Stimulated activated CD8-positive, alpha-beta memory T cell treated with anti-CD3 and anti-CD28 coated beads, Interleukin-7, amount 100 ng/mL, for 48 hours (primary cell): ENCODE measurements at regions not wholly inside any gene's neighbourhood (a gene's known extent, or its start where the extent isn't known, plus 50 kb on each side); places are given as distances from the start of the nearest gene placed in this dataset.
"Not testable (repeated sequence)": the region's sequence is repeated elsewhere in the genome, so short reads cannot be mapped to it uniquely, and the experiment has no call there.

ENCODE experiments used
- DNase-seq, 2 donors: peaks; one replicate each; pipeline ENCODE4 v3.0.0-alpha.2; 2020; ENCODE audit warnings: low read depth in 1 of 2; ENCODE audit errors: extremely low read depth in 1 of 2

GRCh38 chr12:127035011-127035879, 1231.7 kb upstream of the TMEM132C start:
- DNase-seq, result no peak

- no peak for DNase-seq
Measured at GRCh38 chr12:127038152-127038551, 1228.8 kb upstream of the TMEM132C start.

- no peak for DNase-seq
Measured at GRCh38 chr12:127038761-127039160, 1228.2 kb upstream of the TMEM132C start.

- DNase-seq, result no peak
Measured at GRCh38 chr12:127041985-127042625, 1224.9 kb upstream of the TMEM132C start.

- DNase-seq, result no peak
Measured at GRCh38 chr12:127043731-127044130, 1223.2 kb upstream of the TMEM132C start.

GRCh38 chr12:127044836-127045235, 1222.1 kb upstream of the TMEM132C start:
- no peak for DNase-seq

GRCh38 chr12:127046467-127046866, 1220.5 kb upstream of the TMEM132C start:
- DNase-seq, result no peak

GRCh38 chr12:127048057-127048456, 1218.9 kb upstream of the TMEM132C start:
- no peak for DNase-seq

GRCh38 chr12:127048525-127048924, 1218.4 kb upstream of the TMEM132C start:
- not testable (repeated sequence) for DNase-seq

GRCh38 chr12:127051139-127051538, 1215.8 kb upstream of the TMEM132C start:
- DNase-seq, result no peak

- no peak for DNase-seq
Measured at GRCh38 chr12:127052511-127053232, 1214.3 kb upstream of the TMEM132C start.

- no peak for DNase-seq
Measured at GRCh38 chr12:127054531-127054930, 1212.4 kb upstream of the TMEM132C start.

GRCh38 chr12:127060310-127060847, 1206.6 kb upstream of the TMEM132C start:
- DNase-seq, result no peak

- DNase-seq, result no peak
Measured at GRCh38 chr12:127060933-127061332, 1206.0 kb upstream of the TMEM132C start.

GRCh38 chr12:127063339-127064072, 1203.5 kb upstream of the TMEM132C start:
- no peak for DNase-seq

GRCh38 chr12:127064207-127064606, 1202.8 kb upstream of the TMEM132C start:
- no peak for DNase-seq

GRCh38 chr12:127065595-127065994, 1201.4 kb upstream of the TMEM132C start:
- no peak for DNase-seq

- DNase-seq, result no peak
Measured at GRCh38 chr12:127070515-127071157, 1196.3 kb upstream of the TMEM132C start.

GRCh38 chr12:127074161-127074560, 1192.8 kb upstream of the TMEM132C start:
- DNase-seq, result no peak

GRCh38 chr12:127075981-127076380, 1191.0 kb upstream of the TMEM132C start:
- DNase-seq, result no peak
